GM21825 (cell line): ENCODE measurements at regions not wholly inside any gene's neighbourhood (a gene's known extent, or its start where the extent isn't known, plus 50 kb on each side); places are given as distances from the start of the nearest gene placed in this dataset.

Experiments used
- ATAC-seq: cut with Tn5 transposase; IDR thresholded peaks from one replicate; pipeline ENCODE4 v1.9.1; 2021; ENCODE audit warnings: mild to moderate bottlenecking, moderate library complexity; ENCODE audit not compliant: unreplicated experiment

DNA sequence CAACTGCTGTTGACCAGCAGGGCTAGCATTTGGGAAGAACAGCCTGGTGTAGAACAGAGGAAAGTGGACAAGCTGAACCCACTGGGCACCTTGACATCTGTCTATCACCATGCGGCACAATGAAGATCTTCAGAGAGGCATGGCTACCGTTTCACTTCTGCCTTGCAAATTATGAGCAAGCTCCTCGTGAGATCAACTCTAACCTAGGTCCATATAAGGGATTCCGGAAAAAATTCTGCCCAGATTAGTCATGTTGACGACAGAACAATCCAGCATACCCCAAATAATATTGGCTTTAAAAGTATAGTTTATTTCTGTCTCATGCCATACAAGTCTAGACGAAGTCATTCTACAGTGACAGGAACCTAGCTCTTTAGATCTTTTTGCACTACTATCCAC, 91.6 kb upstream of the ATF7IP start:
- ATAC-seq = no peak

DNA sequence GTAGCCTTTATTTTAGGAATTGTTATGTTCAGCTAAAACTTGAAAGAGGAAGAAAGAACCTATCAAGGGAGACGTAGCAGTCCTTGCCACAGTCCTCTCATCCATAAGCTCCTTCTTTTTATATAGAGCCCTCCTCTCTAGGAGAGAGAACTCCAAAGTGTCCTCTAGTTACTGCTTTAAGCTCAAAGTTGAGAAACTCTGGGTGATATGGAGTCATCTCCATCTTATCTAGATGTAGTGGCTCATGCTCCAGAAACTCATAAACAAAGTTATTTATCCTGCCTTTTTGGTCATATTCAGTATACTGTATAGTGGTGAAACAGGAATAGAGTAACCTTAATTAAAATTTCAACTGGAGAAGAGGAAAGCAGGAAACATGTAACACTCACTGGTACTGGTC, 90.4 kb upstream of the ATF7IP start:
- no peak for ATAC-seq

DNA sequence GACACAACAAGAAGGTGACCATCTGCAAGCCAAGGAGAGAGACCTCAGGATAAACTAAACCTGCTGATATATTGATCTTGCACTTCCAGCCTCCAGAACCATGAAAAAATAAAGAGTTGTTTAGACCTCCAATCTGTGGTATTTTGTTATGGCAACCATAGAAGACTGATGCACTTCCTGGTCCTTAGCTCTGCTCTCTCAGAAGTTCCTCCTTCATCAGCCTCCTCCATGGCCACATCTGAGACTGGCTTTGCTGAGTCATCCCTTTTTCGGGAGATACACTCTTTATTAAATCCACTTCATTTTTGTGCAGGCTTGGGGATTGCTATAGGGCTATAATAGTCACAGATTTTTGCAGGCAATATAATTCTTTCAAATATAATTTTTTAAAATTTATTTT, 89.6 kb upstream of the ATF7IP start:
- no peak for ATAC-seq

DNA sequence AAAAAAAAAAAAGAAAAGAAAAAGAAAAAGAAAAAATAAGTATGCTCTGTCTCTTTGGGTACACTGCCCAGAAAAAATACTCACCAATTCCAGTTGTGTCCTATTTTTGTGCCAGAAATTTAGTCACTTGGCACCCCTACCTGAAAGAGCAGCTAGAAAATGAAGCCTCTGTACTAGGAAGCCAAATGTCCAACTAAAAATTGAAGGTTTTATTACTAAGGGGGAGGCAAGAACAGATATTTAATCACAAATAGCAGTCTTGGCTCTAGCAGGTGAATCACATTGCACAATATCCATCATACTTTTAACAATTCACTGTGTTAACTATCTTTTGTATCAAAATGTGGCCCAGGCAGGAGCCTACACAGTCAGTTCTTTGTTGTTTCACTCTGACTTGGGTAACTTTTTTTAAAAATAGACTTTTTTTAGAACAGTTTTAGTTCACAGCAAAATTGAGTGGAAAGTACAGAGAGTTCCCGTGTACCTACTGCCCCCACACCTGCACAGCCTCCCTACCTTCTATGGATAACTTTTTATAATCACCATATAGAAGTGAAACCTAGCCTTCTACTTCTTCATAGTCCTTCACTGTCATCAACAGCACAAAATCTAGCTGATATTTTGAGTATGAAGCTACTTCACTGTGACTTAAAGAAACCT, 87.1 kb upstream of the ATF7IP start:
- no peak for ATAC-seq

DNA sequence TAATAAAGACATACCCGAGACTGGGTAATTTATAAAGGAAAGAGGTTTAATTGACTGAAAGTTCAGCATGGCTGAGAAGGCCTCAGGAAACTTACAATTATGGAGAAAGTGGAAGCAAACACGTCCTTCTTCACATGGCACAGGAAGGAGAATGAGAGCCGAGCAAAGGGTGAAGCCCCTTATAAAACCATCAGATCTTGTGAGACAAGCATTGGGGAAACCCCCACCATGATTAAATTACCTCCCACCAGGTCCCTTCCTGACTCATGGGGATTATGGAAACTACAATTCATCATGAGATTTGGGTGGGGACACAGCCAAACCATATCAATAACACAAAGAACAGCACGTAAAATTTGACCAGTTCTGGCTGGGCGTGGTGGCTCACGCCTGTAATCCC, 85.6 kb upstream of the ATF7IP start:
- no peak for ATAC-seq

DNA sequence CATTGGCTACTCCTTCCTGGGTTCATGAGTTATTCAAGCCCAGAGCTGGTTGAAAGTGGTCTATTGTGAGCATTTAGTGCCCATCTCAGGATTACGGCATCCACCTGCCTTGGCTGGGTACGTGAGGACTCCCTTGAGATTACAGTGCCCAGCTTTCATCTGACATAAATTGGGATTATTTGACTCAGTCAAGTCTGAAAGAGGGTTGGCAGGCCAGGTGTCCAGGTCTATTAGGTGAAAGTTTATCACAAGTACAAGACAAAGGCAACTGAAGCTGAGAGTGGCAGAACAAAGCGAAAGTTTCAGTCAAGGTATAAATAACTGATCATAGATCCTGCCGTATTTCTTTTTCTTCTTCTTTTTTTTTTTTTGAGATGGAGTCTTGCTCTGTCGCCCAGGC, 84.6 kb upstream of the ATF7IP start:
- ATAC-seq = no peak

DNA sequence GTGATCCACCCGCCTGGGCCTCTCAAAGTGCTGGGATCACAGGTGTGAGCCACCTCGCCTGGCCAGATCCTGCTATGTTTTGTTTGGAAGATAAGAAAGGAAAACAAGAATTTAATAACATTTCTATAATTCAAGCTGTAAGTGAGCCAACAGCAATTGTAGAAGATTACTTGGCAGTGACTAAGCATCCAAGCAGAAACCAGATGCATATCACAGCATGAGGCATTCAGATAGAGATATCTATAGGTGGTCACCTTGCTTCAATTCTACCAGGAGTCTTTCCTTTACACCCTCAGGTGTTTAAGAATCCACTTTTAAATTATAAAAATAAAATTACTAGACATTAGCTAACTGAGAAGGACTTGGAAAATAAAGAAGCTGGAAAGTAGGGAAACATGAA, 83.9 kb upstream of the ATF7IP start:
- ATAC-seq = no peak

DNA sequence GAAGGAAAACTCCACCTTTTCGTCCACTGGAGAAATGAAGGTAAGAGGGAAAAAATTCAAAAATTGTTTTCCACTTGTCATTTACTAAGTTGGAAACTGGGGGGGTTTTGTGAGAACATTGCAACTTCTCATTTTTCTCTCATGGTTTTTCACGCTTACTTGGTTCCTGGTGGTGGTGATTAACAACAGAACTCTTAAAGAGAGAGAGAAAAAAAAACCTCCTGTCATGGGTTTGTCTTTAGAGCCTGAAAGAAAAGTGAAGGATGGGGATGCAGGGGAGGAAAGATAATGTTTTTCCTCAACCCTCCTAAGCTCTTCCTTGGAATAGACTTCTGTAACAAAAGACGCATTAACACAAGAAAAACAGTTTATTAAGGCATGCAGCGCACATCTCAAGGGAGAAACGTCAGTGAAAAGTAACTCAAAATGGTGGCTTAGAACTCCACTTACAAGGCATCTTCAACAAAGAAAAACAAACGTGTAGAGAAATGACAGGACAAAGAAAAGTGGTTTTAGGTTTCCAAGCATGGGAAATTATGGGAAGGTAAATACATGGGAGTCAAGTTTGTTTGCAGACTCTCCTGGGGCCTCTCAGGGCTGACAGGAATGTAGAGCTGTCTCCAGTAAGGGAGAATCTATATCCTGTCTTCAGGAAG, 81.9 kb upstream of the ATF7IP start:
- ATAC-seq = peak; percentile 39

DNA sequence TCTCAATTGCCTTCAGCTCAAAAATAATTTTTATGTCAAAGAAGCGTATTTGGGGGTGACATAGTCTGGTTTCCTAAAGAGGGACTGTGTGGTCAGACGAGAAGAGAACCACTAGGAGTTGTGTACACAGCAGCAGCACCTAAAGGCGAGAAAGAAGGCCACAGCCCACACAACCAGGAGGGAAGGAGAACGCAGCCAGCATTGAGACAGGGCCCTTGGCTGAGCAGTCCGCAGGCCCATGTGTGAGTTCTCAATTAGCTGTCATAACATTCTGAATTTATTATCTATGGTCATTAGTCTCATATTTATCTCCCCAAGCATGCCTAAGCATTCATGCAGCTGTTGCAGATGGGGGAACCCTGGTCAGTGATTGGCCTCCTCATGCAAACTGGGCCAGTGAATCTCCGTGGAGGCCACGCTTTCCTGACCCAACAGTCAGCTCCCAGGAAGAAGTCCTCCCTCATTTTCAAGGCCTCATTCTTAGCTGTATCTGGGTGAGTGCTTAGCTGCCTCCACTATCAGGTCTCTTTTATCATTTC, 81.2 kb upstream of the ATF7IP start:
- ATAC-seq = peak; percentile 79

DNA sequence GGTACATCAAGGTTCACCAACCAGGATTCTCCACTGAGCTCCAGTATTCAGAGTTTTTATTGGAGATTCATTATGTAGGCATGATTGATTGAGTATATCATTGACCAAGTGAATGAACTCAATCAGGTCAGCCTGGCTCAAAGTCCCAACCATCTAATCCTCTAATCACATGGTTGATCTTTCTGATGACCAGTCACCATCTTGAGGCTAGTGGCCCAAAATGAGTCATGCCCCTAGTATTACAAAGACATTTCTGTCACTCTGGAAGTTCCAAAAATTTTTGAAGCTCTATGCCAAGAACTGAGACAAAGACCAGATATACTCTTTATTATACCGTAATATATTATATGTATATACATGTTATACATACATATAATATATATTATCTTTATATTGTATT, 75.9 kb upstream of the ATF7IP start:
- ATAC-seq = no peak

DNA sequence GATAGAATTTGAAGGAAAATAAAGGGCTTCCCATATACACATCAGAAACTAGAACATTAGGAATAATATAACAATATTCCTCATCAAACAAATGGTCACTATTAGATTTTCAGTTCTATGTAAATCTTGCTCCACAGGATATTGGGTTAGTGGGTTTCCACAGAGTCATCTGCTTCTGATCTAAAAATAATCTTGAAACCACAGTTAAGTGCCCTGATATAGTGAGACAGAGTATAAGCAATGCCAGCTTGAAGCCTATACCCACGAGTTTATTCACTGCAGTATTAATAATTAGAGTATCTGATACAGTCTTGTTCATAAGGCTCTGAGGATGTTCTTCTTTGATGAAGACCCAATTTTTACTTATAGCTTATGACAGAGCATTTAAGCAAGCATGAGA, 74.5 kb upstream of the ATF7IP start:
- ATAC-seq = no peak

DNA sequence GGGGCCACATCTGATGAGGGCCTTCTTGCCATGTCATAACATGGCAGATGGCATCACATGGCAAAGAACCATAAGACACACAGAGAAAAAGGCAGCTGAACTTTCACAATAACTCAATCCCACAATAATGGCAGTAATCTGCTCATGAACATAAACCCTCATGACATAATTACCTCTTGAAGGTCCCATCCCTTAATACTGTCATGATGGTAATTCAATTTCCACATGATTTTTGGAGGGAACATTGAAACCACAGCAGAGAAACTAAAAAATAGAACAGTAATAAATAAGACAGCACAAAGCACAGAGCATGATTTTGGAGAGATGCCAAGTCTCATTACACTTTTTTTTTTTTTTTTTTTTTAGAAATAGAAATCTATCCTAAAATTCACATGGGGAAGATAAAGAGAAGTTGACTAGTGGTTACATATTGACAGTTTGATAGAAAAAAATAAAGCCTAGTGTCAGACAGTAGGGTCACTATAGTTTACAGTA, 61.8 kb upstream of the ATF7IP start:
- ATAC-seq = no peak

DNA sequence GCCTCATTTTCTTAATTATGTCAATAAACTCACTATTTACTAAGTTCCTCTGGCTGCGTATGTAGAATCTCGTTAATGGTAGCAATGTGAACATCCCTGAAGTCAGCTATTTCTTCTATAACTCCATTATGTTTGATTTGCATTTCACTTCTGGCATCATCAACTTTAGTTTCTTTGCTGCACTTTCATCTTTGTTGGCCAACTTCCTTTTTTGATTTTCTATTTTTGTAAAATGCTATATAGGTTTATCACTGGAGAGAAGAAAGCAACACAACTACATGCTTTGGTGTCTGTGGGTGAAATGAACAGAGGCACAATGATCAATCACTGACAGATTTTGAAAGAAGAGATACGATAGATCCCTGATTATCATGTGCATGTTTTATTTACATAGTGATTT, 58.5 kb upstream of the ATF7IP start:
- ATAC-seq = no peak

DNA sequence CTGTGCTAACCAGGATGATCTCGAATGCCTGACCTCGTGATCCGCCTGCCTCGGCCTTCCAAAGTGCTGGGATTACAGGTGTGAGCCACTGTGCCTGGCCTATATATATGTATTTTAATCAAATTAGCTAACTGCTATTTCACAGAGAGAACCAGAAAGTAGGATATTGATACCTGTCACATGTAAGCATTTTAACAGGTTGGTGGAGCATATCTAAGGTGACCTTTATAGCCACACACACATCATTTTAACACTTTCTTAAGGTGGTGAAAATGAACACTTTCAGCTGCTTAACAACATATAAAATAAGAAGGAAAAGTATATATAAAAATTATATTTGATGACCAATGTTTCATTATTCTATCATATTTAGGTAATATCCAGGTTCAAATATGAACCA, 57.0 kb upstream of the ATF7IP start:
- no peak for ATAC-seq

DNA sequence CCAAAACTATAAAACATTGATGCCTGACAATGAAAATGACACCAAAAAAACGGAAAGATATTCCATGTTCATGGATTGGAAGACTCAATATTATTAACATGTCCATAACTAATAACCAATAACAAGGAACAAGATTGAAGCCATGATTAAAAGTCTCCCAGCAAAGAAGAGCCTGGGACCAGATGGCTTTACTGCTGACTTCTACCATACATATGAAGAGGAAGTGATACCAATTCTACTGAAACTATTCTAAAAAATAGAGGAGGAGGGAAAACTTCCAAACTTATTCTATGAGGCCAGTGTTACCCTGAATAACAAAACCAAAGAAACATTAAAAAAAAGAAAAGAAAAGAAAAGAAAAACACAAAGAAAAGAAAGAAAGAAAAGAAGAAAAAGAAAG, 54.6 kb upstream of the ATF7IP start:
- ATAC-seq = no peak

DNA sequence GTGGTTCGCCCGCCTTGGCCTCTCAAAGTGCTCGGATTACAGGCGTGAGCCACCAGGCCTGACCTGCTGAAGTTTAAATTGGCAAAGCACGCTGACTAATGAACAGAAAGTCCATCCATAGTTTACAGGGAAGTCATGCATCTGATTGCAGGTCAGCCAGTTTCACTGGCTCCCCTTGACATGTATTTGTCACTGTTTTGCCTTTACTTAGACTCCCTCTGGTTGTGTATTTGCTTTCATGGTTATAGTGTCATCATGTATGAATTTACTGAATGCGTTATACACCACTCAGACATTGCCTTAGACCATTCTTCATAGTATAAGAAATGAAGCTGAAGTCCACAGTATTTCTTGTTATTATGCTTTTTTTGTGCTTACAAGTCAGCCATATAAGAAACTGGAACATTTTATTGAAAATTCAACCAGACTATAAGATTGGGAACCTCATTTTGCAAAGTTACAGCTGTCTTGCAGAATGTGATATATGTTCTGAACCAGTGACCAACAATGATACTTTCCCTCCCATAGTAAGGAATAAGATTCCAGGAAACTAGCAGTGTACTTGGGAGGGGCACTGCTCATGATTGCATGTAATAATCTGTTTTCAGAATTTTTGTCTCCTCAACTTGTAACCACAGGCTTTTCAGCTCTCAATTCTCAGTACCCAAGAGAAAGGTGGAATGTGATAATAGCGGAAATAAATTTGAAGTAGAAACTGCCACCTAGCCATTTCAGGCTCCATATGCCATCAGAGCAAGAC, 51.9 kb upstream of the ATF7IP start:
- ATAC-seq = no peak

DNA sequence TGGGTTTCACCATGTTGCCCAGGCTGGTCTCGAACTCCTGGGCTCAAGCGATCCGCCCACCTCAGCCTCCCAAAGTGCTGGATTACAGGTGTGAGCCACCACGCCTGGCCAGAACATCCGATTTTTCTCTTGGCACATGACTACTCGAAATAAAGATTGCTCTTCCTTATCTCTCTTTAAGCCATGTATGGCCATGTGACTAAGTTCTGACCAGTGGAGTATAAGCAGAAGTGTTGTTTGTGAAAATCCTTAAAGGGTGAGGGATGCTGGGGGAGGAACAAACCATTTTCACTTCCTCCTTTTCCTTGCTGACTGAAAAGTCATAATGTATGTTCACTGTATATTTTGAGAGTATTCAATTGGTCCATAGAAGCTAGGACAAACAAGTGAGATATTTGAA, 50.7 kb upstream of the ATF7IP start:
- peak; percentile 49 for ATAC-seq

DNA sequence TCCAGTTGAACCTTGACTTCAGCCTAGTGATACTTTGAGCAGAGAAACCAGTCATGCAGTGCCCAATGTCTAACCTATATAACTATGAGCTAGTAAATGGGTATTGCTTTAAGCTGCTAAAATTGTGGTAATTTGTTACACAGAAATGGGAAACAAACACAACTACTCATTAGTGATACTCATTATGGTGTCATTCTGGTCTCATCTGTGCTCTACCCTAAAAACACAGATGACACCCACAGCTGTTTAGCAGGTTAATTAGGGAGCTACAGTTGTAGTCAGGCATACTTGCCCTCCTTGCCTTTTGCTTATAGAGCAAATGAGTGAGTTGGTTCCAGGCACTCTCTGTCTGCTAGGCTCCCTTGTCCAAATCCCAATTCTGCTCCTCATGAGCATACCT, 50.0 kb upstream of the ATF7IP start:
- no peak for ATAC-seq
